HG03565 (cell line): ENCODE measurements at regions not wholly inside any gene's neighbourhood (a gene's known extent, or its start where the extent isn't known, plus 50 kb on each side); places are given as distances from the start of the nearest gene placed in this dataset.

Experiments used
- ATAC-seq: cut with Tn5 transposase; IDR thresholded peaks from one replicate; pipeline ENCODE4 v1.9.1; 2021; ENCODE audit warnings: mild to moderate bottlenecking, moderate library complexity; ENCODE audit not compliant: unreplicated experiment

- no peak for ATAC-seq
Measured at GRCh38 chr17:27390540-27390939, 65.7 kb upstream of the KSR1 start.

- ATAC-seq = no peak
Measured at GRCh38 chr17:27391427-27391826, 64.8 kb upstream of the KSR1 start.

GRCh38 chr17:27396045-27396444 lies 60.2 kb upstream of the KSR1 start:
- ATAC-seq = no peak

- no peak for ATAC-seq
Measured at GRCh38 chr17:27396941-27397340, 59.3 kb upstream of the KSR1 start.

- no peak for ATAC-seq
Measured at GRCh38 chr17:27398691-27399090, 57.6 kb upstream of the KSR1 start.

GRCh38 chr17:27400991-27401390 lies 55.3 kb upstream of the KSR1 start:
- no peak for ATAC-seq

- no peak for ATAC-seq
Measured at GRCh38 chr17:27402943-27403342, 53.3 kb upstream of the KSR1 start.

GRCh38 chr17:27403480-27404005 lies 52.7 kb upstream of the KSR1 start:
- no peak for ATAC-seq

- no peak for ATAC-seq
Measured at GRCh38 chr17:27404676-27405075, 51.6 kb upstream of the KSR1 start.
